22Rv1 (cell line): ENCODE measurements at regions not wholly inside any gene's neighbourhood (a gene's known extent, or its start where the extent isn't known, plus 50 kb on each side); places are given as distances from the start of the nearest gene placed in this dataset.

Experiments
- H3K27ac ChIP-seq: fragments of 450-650 bp; 2 replicates; pipeline ENCODE4 v1.5.1; 2017
- CTCF ChIP-seq: fragments of 450-650 bp; IDR thresholded peaks from 2 replicates; pipeline ENCODE4 v1.5.1; 2017; ENCODE audit warnings: mild to moderate bottlenecking
- ZFX ChIP-seq: fragments of 450-650 bp; IDR thresholded peaks from 2 replicates; pipeline ENCODE4 v1.6.1; 2017; ENCODE audit warnings: antibody characterized with exemption, borderline replicate concordance

GRCh38 chr13:74973935-74974879 is 507.8 kb downstream of the TBC1D4 start:
- H3K27ac ChIP-seq, result no peak overlapping the region
- no peak for TF ChIP-seq CTCF
- TF ChIP-seq ZFX, result no peak

GRCh38 chr13:74969419-74969818 is 512.5 kb downstream of the TBC1D4 start:
- no peak overlapping the region for H3K27ac ChIP-seq
- TF ChIP-seq ZFX, result no peak
- no peak for TF ChIP-seq CTCF

- TF ChIP-seq ZFX, result no peak
- no peak for TF ChIP-seq CTCF
- H3K27ac ChIP-seq, result no peak overlapping the region
These were observed 515.0 kb downstream of the TBC1D4 start for GRCh38 chr13:74966814-74967424.

GRCh38 chr13:74966275-74966674 is 515.7 kb downstream of the TBC1D4 start:
- no peak overlapping the region for H3K27ac ChIP-seq
- TF ChIP-seq CTCF, result no peak
- no peak for TF ChIP-seq ZFX

- H3K27ac ChIP-seq, result no peak overlapping the region
- TF ChIP-seq CTCF, result no peak
- TF ChIP-seq ZFX, result no peak
These were observed 536.3 kb downstream of the TBC1D4 start for GRCh38 chr13:74945637-74946036.

- TF ChIP-seq ZFX (no peak), CTCF (no peak)
- H3K27ac ChIP-seq, result peak overlapping the region; percentile 64
These were observed 550.1 kb downstream of the TBC1D4 start for GRCh38 chr13:74931698-74932433.
